Cardiac muscle cell (in vitro differentiated cells and primary cell): ENCODE measurements at regions not wholly inside any gene's neighbourhood (a gene's known extent, or its start where the extent isn't known, plus 50 kb on each side); places are given as distances from the start of the nearest gene placed in this dataset.

ENCODE experiments used
- DNase-seq, 2 donors: peaks; one replicate each; pipeline versions ENCODE4 v3.0.0 to v3.0.0-alpha.2; 2010 to 2017; ENCODE audit warnings: low read depth in 1 of 2, low spot score in 1 of 2
- H3K27ac ChIP-seq: fragments of 200-600 bp; sonication (generic); 2 replicates; pipeline ENCODE4 v1.5.1; 2016
- H3K27me3 ChIP-seq: fragments of 200-600 bp; sonication (generic); 2 replicates; pipeline ENCODE4 v1.6.0; 2016; ENCODE audit warnings: control low read depth
- H3K36me3 ChIP-seq: fragments of 200-600 bp; sonication (generic); 2 replicates; pipeline ENCODE4 v1.5.1; 2016; ENCODE audit warnings: control low read depth
- H3K4me1 ChIP-seq: fragments of 200-600 bp; sonication (generic); 2 replicates; pipeline ENCODE4 v1.8.1; 2017; ENCODE audit warnings: low read depth, mild to moderate bottlenecking, mixed run types
- H3K4me3 ChIP-seq: fragments of 200-600 bp; sonication (generic); 2 replicates; pipeline ENCODE4 v1.5.1; 2016; ENCODE audit warnings: mild to moderate bottlenecking
- H3K9me3 ChIP-seq: fragments of 200-600 bp; sonication (generic); 2 replicates; pipeline ENCODE4 v1.5.1; 2017; ENCODE audit warnings: low read depth, mild to moderate bottlenecking, control low read depth
- CTCF ChIP-seq: IDR thresholded peaks from 2 replicates; pipeline ENCODE4 v1.5.1; 2012; ENCODE audit warnings: low read depth, mild to moderate bottlenecking, low read length

- Histone ChIP-seq H3K27ac (no peak overlapping the region), H3K36me3 (no peaks in the 10 kb centered on the region), H3K4me3 (no peak overlapping the region), H3K27me3 (no peaks in the 10 kb centered on the region), H3K4me1 (no peaks in the 10 kb centered on the region), H3K9me3 (no peaks in the 10 kb centered on the region)
- no peak for DNase-seq
- no peak for TF ChIP-seq CTCF
These were observed 140.1 kb upstream of the TRAM1L1 start for GRCh38 chr4:117225471-117225870.

GRCh38 chr4:117227925-117228324, 142.5 kb upstream of the TRAM1L1 start:
- Histone ChIP-seq H3K9me3 (no peaks in the 10 kb centered on the region), H3K27ac (no peak overlapping the region), H3K36me3 (no peaks in the 10 kb centered on the region), H3K4me3 (no peak overlapping the region), H3K27me3 (no peaks in the 10 kb centered on the region), H3K4me1 (no peaks in the 10 kb centered on the region)
- TF ChIP-seq CTCF: no peak
- DNase-seq: no peak

GRCh38 chr4:117239434-117239833, 154.1 kb upstream of the TRAM1L1 start:
- Histone ChIP-seq H3K36me3 (no peaks in the 10 kb centered on the region), H3K4me1 (no peaks in the 10 kb centered on the region), H3K9me3 (no peaks in the 10 kb centered on the region), H3K4me3 (no peak overlapping the region), H3K27ac (no peak overlapping the region), H3K27me3 (no peaks in the 10 kb centered on the region)
- DNase-seq: no peak
- TF ChIP-seq CTCF: no peak

- no peak for DNase-seq
- Histone ChIP-seq H3K27me3 (no peaks in the 10 kb centered on the region), H3K27ac (no peak overlapping the region), H3K4me3 (no peak overlapping the region), H3K4me1 (no peaks in the 10 kb centered on the region), H3K9me3 (no peaks in the 10 kb centered on the region), H3K36me3 (no peaks in the 10 kb centered on the region)
- no peak for TF ChIP-seq CTCF
These were observed 164.0 kb upstream of the TRAM1L1 start for GRCh38 chr4:117249333-117249732.

- H3K9me3 ChIP-seq: no peaks in the 10 kb centered on the region
- no peak for DNase-seq
- H3K36me3 ChIP-seq: no peaks in the 10 kb centered on the region
- no peak overlapping the region for H3K4me3 ChIP-seq
- no peaks in the 10 kb centered on the region for H3K27me3 ChIP-seq
- no peaks in the 10 kb centered on the region for H3K4me1 ChIP-seq
- no peak overlapping the region for H3K27ac ChIP-seq
- TF ChIP-seq CTCF: no peak
These were observed 178.7 kb upstream of the TRAM1L1 start for GRCh38 chr4:117264072-117264471.

GRCh38 chr4:117267317-117267716, 181.9 kb upstream of the TRAM1L1 start:
- Histone ChIP-seq H3K4me1 (no peaks in the 10 kb centered on the region), H3K27ac (no peak overlapping the region), H3K9me3 (no peaks in the 10 kb centered on the region), H3K4me3 (no peak overlapping the region), H3K27me3 (no peaks in the 10 kb centered on the region), H3K36me3 (no peaks in the 10 kb centered on the region)
- no peak for DNase-seq
- no peak for TF ChIP-seq CTCF
